ENCODE measurements at regions not wholly inside any gene's neighbourhood (a gene's known extent, or its start where the extent isn't known, plus 50 kb on each side); places are given as distances from the start of the nearest gene placed in this dataset.
A peak's percentile ranks its signal among the peaks of the same experiment; 100 is the strongest.

DNA sequence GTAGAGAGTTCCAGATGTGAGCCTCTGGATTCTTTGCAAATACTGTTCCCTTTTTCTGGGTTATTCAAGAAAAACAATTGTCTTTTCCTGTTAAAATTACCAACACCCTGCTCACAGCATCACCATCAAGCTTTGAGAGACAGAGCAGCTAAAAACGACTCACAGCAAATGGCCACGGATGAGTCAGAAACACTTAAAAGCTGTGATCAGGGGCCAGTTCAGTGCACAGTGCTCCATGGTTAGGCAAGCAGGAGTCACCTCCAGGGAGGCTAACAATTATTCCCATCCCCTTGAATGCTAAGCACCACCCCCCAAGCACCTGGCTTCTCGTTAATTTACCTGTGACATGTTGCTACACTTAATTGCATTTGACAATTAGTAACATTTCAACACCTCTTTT, 128.4 kb upstream of the CAMK1G start:
- H3K4me1 ChIP-seq (ENCODE audit: control insufficient read depth, insufficient read depth, low read length), result peaks cover 14% of the 10 kb centered on the region
- no peak for DNase-seq
- H3K9me3 ChIP-seq (ENCODE audit: control insufficient read depth, low read length), result peaks cover 5% of the 10 kb centered on the region
- H3K27me3 Mint-ChIP-seq (ENCODE audit: insufficient read depth), result no peaks in the 10 kb centered on the region
- peak overlapping the region; percentile 34 for H3K4me3 ChIP-seq (ENCODE audit: low read length)
- no peaks in the 10 kb centered on the region for H3K36me3 ChIP-seq (ENCODE audit: control insufficient read depth, insufficient read depth, low read length)
- WGBS, 2 experiments (ENCODE audit: insufficient coverage in 1 of 2, insufficient read length in 1 of 2), result 76 to 77% methylated on average over 2 to 3 of the region's 3 CpGs
- no peak overlapping the region for H3K9ac ChIP-seq (ENCODE audit: extremely low read depth, low read length, poor library complexity, severe bottlenecking)
- peak overlapping the region; percentile 27 for H3K27ac ChIP-seq (ENCODE audit: low read depth, low read length)
- no peak overlapping the region for H3K27ac Mint-ChIP-seq
- H3K4me3 Mint-ChIP-seq, result no peak overlapping the region
- peaks cover 55% of the 10 kb centered on the region for H3K4me1 Mint-ChIP-seq
- peaks cover 3% of the 10 kb centered on the region for H3K9me3 Mint-ChIP-seq
- peaks cover 43% of the 10 kb centered on the region for H3K36me3 Mint-ChIP-seq (ENCODE audit: low read depth)
- TF ChIP-seq, protein P1, sequence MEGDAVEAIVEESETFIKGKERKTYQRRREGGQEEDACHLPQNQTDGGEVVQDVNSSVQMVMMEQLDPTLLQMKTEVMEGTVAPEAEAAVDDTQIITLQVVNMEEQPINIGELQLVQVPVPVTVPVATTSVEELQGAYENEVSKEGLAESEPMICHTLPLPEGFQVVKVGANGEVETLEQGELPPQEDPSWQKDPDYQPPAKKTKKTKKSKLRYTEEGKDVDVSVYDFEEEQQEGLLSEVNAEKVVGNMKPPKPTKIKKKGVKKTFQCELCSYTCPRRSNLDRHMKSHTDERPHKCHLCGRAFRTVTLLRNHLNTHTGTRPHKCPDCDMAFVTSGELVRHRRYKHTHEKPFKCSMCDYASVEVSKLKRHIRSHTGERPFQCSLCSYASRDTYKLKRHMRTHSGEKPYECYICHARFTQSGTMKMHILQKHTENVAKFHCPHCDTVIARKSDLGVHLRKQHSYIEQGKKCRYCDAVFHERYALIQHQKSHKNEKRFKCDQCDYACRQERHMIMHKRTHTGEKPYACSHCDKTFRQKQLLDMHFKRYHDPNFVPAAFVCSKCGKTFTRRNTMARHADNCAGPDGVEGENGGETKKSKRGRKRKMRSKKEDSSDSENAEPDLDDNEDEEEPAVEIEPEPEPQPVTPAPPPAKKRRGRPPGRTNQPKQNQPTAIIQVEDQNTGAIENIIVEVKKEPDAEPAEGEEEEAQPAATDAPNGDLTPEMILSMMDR (conservative IDR thresholded peaks at IDR 0.05), result no peak
- no peaks in the 10 kb centered on the region for H3K27me3 ChIP-seq (ENCODE audit: control insufficient read depth, insufficient read depth, low read length, poor library complexity, severe bottlenecking)

DNA sequence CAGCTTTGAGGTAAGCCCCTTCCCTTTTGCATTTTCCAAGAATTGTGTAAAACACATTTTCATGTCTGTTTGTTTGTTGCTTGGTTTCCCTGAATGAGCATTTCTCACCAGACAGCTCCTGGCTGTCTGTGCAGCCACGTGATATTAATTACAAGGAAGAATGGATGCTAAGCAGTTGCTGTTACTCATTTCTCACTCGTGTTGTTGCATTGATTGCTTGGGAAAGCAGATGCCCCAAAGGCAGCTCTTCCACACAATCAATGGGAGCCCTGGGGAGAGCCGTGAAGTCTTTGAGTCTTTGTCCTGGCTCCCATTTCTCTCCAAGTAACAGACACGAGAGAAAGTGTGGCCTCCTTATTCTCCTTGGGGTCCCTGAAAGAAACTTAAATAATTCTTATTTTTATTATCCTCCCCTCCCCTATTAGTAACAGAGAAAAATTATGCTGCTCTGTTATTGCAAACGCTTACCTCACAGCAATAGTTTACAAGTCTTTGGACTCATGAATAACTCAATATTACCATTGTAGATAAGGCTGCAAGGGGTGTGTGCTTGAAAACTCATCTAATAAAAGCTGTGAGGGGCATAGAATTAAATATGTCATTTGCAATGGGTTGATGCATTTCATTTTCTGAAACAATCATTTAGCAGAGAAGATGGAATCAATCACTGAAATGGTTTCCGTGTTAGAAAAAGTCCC, 127.7 kb upstream of the CAMK1G start:
- TF ChIP-seq, protein P1 (conservative IDR thresholded peaks at IDR 0.05), result no peak
- peaks cover 43% of the 10 kb centered on the region for H3K36me3 Mint-ChIP-seq (ENCODE audit: low read depth)

DNA sequence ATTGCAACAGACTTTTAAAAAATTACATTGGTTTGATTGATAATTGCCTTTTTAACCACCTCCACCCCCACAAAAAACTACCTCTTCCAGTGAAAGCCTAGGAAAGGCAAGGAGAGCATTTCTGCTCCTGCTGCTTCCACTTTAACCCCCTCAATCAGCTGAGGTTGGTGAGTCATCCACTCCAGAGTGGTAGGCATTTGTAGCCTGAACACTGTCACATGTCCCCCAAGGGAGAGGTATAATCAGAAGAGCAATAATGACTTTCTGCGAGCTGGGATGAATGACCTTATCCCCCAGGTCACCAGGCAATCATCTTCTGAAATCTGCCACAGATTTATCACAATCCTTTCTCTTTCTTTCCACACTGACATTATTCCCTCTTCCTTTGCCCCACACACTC, 126.6 kb upstream of the CAMK1G start:
- H3K36me3 ChIP-seq (ENCODE audit: control insufficient read depth, insufficient read depth, low read length), result no peaks in the 10 kb centered on the region
- H3K4me3 ChIP-seq (ENCODE audit: low read length), result no peak overlapping the region
- Mint-ChIP-seq H3K36me3 (ENCODE audit: low read depth) (peaks cover 44% of the 10 kb centered on the region), H3K4me3 (no peak overlapping the region), H3K9me3 (peaks cover 21% of the 10 kb centered on the region), H3K4me1 (peaks cover 46% of the 10 kb centered on the region), H3K27ac (no peak overlapping the region), H3K27me3 (ENCODE audit: insufficient read depth) (peaks cover 2% of the 10 kb centered on the region)
- no peak overlapping the region for H3K9ac ChIP-seq (ENCODE audit: extremely low read depth, low read length, poor library complexity, severe bottlenecking)
- WGBS, 2 experiments (ENCODE audit: insufficient coverage in 1 of 2, insufficient read length in 1 of 2), result 88% methylated on average over 1 of the region's 1 CpG; no CpG with 5 or more reads in 1 of the 2 experiments
- TF ChIP-seq, protein P1 (conservative IDR thresholded peaks at IDR 0.05), result no peak
- peak overlapping the region; percentile 27 for H3K27ac ChIP-seq (ENCODE audit: low read depth, low read length)
- H3K27me3 ChIP-seq (ENCODE audit: control insufficient read depth, insufficient read depth, low read length, poor library complexity, severe bottlenecking), result no peaks in the 10 kb centered on the region
- peaks cover 21% of the 10 kb centered on the region for H3K9me3 ChIP-seq (ENCODE audit: control insufficient read depth, low read length)
- DNase-seq, result no peak
- H3K4me1 ChIP-seq (ENCODE audit: control insufficient read depth, insufficient read depth, low read length), result peaks cover 14% of the 10 kb centered on the region

More for the DNA sequence above, 127.7 kb upstream of the CAMK1G start:
- no peak for DNase-seq
- H3K27ac Mint-ChIP-seq, result peak overlapping the region; percentile 65
- Histone ChIP-seq H3K27me3 (ENCODE audit: control insufficient read depth, insufficient read depth, low read length, poor library complexity, severe bottlenecking) (no peaks in the 10 kb centered on the region), H3K27ac (ENCODE audit: low read depth, low read length) (peak overlapping the region; percentile 27), H3K4me1 (ENCODE audit: control insufficient read depth, insufficient read depth, low read length) (peaks cover 14% of the 10 kb centered on the region), H3K9ac (ENCODE audit: extremely low read depth, low read length, poor library complexity, severe bottlenecking) (no peak overlapping the region), H3K9me3 (ENCODE audit: control insufficient read depth, low read length) (peaks cover 10% of the 10 kb centered on the region), H3K4me3 (ENCODE audit: low read length) (no peak overlapping the region), H3K36me3 (ENCODE audit: control insufficient read depth, insufficient read depth, low read length) (no peaks in the 10 kb centered on the region)
- H3K4me1 Mint-ChIP-seq, result peaks cover 56% of the 10 kb centered on the region
- no peaks in the 10 kb centered on the region for H3K27me3 Mint-ChIP-seq (ENCODE audit: insufficient read depth)
- peaks cover 10% of the 10 kb centered on the region for H3K9me3 Mint-ChIP-seq
- H3K4me3 Mint-ChIP-seq, result no peak overlapping the region
- WGBS, 2 experiments (ENCODE audit: insufficient coverage in 1 of 2, insufficient read length in 1 of 2), result 67 to 78% methylated on average over 5 to 6 of the region's 6 CpGs

Measured in endodermal cell (in vitro differentiated cells).